Osteoblast (primary cell): ENCODE measurements at regions not wholly inside any gene's neighbourhood (a gene's known extent, or its start where the extent isn't known, plus 50 kb on each side); places are given as distances from the start of the nearest gene placed in this dataset.

Source experiments
- DNase-seq: peaks from one replicate; pipeline ENCODE4 v3.0.0; 2011; ENCODE audit warnings: low spot score, mixed read lengths; ENCODE audit not compliant: insufficient read length; ENCODE audit errors: missing footprints
- H2AFZ ChIP-seq: 2 replicates; pipeline ENCODE4 v1.6.0; 2011; ENCODE audit warnings: mild to moderate bottlenecking, low read length
- H3K27ac ChIP-seq: 2 replicates; pipeline ENCODE4 v1.5.1; 2011; ENCODE audit warnings: mild to moderate bottlenecking, low read depth, low read length, moderate library complexity
- H3K27me3 ChIP-seq: 2 replicates; pipeline ENCODE4 v1.6.0; 2012; ENCODE audit warnings: mild to moderate bottlenecking, control low read depth, inconsistent platforms, low read length, moderate library complexity; ENCODE audit not compliant: insufficient read depth
- H3K36me3 ChIP-seq: 2 replicates; pipeline ENCODE4 v1.5.1; 2011; ENCODE audit warnings: mild to moderate bottlenecking, low read length, control low read depth, moderate library complexity; ENCODE audit not compliant: insufficient read depth
- H3K4me1 ChIP-seq: 2 replicates; pipeline ENCODE4 v1.5.1; 2011; ENCODE audit warnings: mild to moderate bottlenecking, low read length, control low read depth, moderate library complexity; ENCODE audit not compliant: insufficient read depth
- H3K4me2 ChIP-seq: 2 replicates; pipeline ENCODE4 v1.6.0; 2011; ENCODE audit warnings: mild to moderate bottlenecking, low read length; ENCODE audit not compliant: insufficient read depth
- H3K4me3 ChIP-seq: fragments of 200-600 bp; sonication (generic); 3 replicates; pipeline ENCODE4 v1.5.1; 2012; ENCODE audit warnings: mild to moderate bottlenecking, low read length, inconsistent platforms; ENCODE audit not compliant: insufficient read depth
- H3K79me2 ChIP-seq: 2 replicates; pipeline ENCODE4 v1.6.0; 2012; ENCODE audit warnings: mild to moderate bottlenecking, low read length, control low read depth, inconsistent platforms; ENCODE audit not compliant: insufficient read depth
- H3K9me3 ChIP-seq: 2 replicates; pipeline ENCODE4 v1.5.1; 2011; ENCODE audit warnings: low read depth, low read length, control low read depth
- H4K20me1 ChIP-seq: 2 replicates; pipeline ENCODE4 v1.6.0; 2012; ENCODE audit warnings: mild to moderate bottlenecking, low read length, control low read depth; ENCODE audit not compliant: insufficient read depth
- CTCF ChIP-seq: IDR thresholded peaks from 2 replicates; pipeline ENCODE4 v1.5.1; 2011; ENCODE audit warnings: mild to moderate bottlenecking, low read depth, low read length, moderate library complexity; ENCODE audit errors: extremely low read depth

GRCh38 chr18:33873112-33873511 is 295.1 kb downstream of the ASXL3 start:
- Histone ChIP-seq H3K27ac (no peak overlapping the region), H3K9me3 (no peaks in the 10 kb centered on the region), H4K20me1 (no peaks in the 10 kb centered on the region), H3K4me2 (no peak overlapping the region), H2AFZ (no peak overlapping the region), H3K4me3 (no peak overlapping the region), H3K4me1 (no peaks in the 10 kb centered on the region), H3K36me3 (no peaks in the 10 kb centered on the region), H3K79me2 (no peaks in the 10 kb centered on the region), H3K27me3 (no peaks in the 10 kb centered on the region)
- no peak for TF ChIP-seq CTCF
- no peak for DNase-seq

- H2AFZ ChIP-seq, result no peak overlapping the region
Measured at GRCh38 chr18:33871363-33872025, 293.5 kb downstream of the ASXL3 start.

GRCh38 chr18:33870059-33870458 is 292.0 kb downstream of the ASXL3 start:
- Histone ChIP-seq H3K27me3 (no peaks in the 10 kb centered on the region), H3K79me2 (no peaks in the 10 kb centered on the region), H3K36me3 (no peaks in the 10 kb centered on the region), H3K4me2 (no peak overlapping the region), H3K27ac (no peak overlapping the region), H2AFZ (no peak overlapping the region), H3K4me1 (no peaks in the 10 kb centered on the region), H3K4me3 (no peak overlapping the region), H3K9me3 (no peaks in the 10 kb centered on the region), H4K20me1 (no peaks in the 10 kb centered on the region)
- no peak for TF ChIP-seq CTCF
- no peak for DNase-seq

More at GRCh38 chr18:33871363-33872025, 293.5 kb downstream of the ASXL3 start:
- no peak for TF ChIP-seq CTCF
- no peaks in the 10 kb centered on the region for H3K79me2 ChIP-seq
- no peaks in the 10 kb centered on the region for H3K36me3 ChIP-seq
- no peaks in the 10 kb centered on the region for H3K9me3 ChIP-seq
- H3K27ac ChIP-seq, result no peak overlapping the region
- no peaks in the 10 kb centered on the region for H3K27me3 ChIP-seq
- no peak for DNase-seq
- H3K4me1 ChIP-seq, result no peaks in the 10 kb centered on the region
- H4K20me1 ChIP-seq, result no peaks in the 10 kb centered on the region
- H3K4me3 ChIP-seq, result no peak overlapping the region
- H3K4me2 ChIP-seq, result no peak overlapping the region

- no peaks in the 10 kb centered on the region for H3K79me2 ChIP-seq
- H3K4me3 ChIP-seq, result no peak overlapping the region
- H3K27ac ChIP-seq, result no peak overlapping the region
- no peak overlapping the region for H2AFZ ChIP-seq
- TF ChIP-seq CTCF, result no peak
- no peaks in the 10 kb centered on the region for H4K20me1 ChIP-seq
- peaks cover 3% of the 10 kb centered on the region for H3K9me3 ChIP-seq
- no peaks in the 10 kb centered on the region for H3K4me1 ChIP-seq
- H3K36me3 ChIP-seq, result no peaks in the 10 kb centered on the region
- H3K4me2 ChIP-seq, result no peak overlapping the region
- DNase-seq, result no peak
- H3K27me3 ChIP-seq, result no peaks in the 10 kb centered on the region
Measured at GRCh38 chr18:33866386-33866785, 288.4 kb downstream of the ASXL3 start.
